Left lung (tissue), 4 donors: ENCODE measurements at regions not wholly inside any gene's neighbourhood (a gene's known extent, or its start where the extent isn't known, plus 50 kb on each side); places are given as distances from the start of the nearest gene placed in this dataset.

Experiments used
- ATAC-seq: fragments of 200-7000 bp; cut with Tn5 transposase; one replicate; pipeline ENCODE4 v1.9.1; 2020; ENCODE audit warnings: moderate library complexity
- DNase-seq, 4 donors: peaks; one replicate each; pipeline ENCODE4 v3.0.0-alpha.2; 2013 to 2020
- H3K27ac ChIP-seq, 2 donors: fragments of 200-600 bp; sonication (generic) in 1 of 2; one replicate each; pipeline versions ENCODE4 v1.5.0 to v1.8.0; 2020 to 2021
- H3K27me3 ChIP-seq, 2 donors: fragments of 200-600 bp; sonication (generic) in 1 of 2; one replicate each; pipeline versions ENCODE4 v1.5.0 to v1.8.0; 2020 to 2021
- H3K36me3 ChIP-seq, 2 donors: fragments of 200-600 bp; sonication (generic) in 1 of 2; one replicate each; pipeline versions ENCODE4 v1.5.0 to v1.8.0; 2020 to 2021
- H3K4me1 ChIP-seq, 2 donors: fragments of 200-600 bp; one replicate each; pipeline ENCODE4 v1.8.0; 2021
- H3K4me3 ChIP-seq, 2 donors: fragments of 200-600 bp; sonication (generic) in 1 of 2; one replicate each; pipeline versions ENCODE4 v1.5.0 to v1.8.0; 2020 to 2021; ENCODE audit warnings: mild to moderate bottlenecking in 1 of 2
- H3K9me3 ChIP-seq, 2 donors: fragments of 200-600 bp; sonication (generic) in 1 of 2; one replicate each; pipeline versions ENCODE4 v1.5.0 to v1.8.0; 2020 to 2021
- CTCF ChIP-seq, 2 donors: fragments of 200-600 bp; sonication (generic) in 1 of 2; IDR thresholded peaks; one replicate each; pipeline versions ENCODE4 v1.5.0 to v1.8.0; 2021; ENCODE audit warnings: antibody characterized with exemption in 2 of 2
- intact Hi-C, 2 donors: fragments of 100-400 bp; cut with DNase I; formaldehyde crosslinking; loops; one replicate each; pipeline versions ENCODE4 v1.11.2 to v1.14.2; 2022
- donor health status: DM: no; HTN: yes; CAD: no.
- donor health status: DM: no; HTN: no; CAD: no.

- DNase-seq, result no peak
- no peak overlapping the region for H3K27ac ChIP-seq
- no peak for TF ChIP-seq CTCF (IDR thresholded peaks at IDR 0.05)
- H3K4me3 ChIP-seq, result no peak overlapping the region
- H3K36me3 ChIP-seq, result no peaks in the 10 kb centered on the region
- H3K4me1 ChIP-seq, result no peaks in the 10 kb centered on the region
- H3K27me3 ChIP-seq, result no peaks in the 10 kb centered on the region
- H3K9me3 ChIP-seq, result no peaks in the 10 kb centered on the region
- intact Hi-C loops, result no loop called here
- ATAC-seq, result no peak
These were observed 84.4 kb upstream of the NUDT12 start for GRCh38 chr5:103646698-103647614.

- no peak for DNase-seq
- Histone ChIP-seq H3K4me1 (no peaks in the 10 kb centered on the region), H3K4me3 (no peak overlapping the region), H3K36me3 (no peaks in the 10 kb centered on the region), H3K27me3 (no peaks in the 10 kb centered on the region), H3K27ac (no peak overlapping the region), H3K9me3 (no peaks in the 10 kb centered on the region)
- ATAC-seq, result no peak
- no peak for TF ChIP-seq CTCF (IDR thresholded peaks at IDR 0.05)
- intact Hi-C loops, result no loop called here
These were observed 83.2 kb upstream of the NUDT12 start for GRCh38 chr5:103645816-103646215.

GRCh38 chr5:103638979-103639378 lies 76.4 kb upstream of the NUDT12 start:
- Histone ChIP-seq H3K4me3 (no peak overlapping the region), H3K36me3 (no peaks in the 10 kb centered on the region), H3K27ac (no peak overlapping the region), H3K27me3 (no peaks in the 10 kb centered on the region), H3K9me3 (no peaks in the 10 kb centered on the region), H3K4me1 (no peaks in the 10 kb centered on the region)
- no peak for DNase-seq
- no peak for ATAC-seq
- intact Hi-C loops, result no loop called here
- no peak for TF ChIP-seq CTCF (IDR thresholded peaks at IDR 0.05)

- Histone ChIP-seq H3K9me3 (no peaks in the 10 kb centered on the region), H3K4me3 (no peak overlapping the region), H3K36me3 (no peaks in the 10 kb centered on the region), H3K27me3 (no peaks in the 10 kb centered on the region), H3K4me1 (no peaks in the 10 kb centered on the region), H3K27ac (no peak overlapping the region)
- no peak for TF ChIP-seq CTCF (IDR thresholded peaks at IDR 0.05)
- DNase-seq (no peak), ATAC-seq (no peak)
- intact Hi-C loops, result no loop called here
These were observed 62.1 kb upstream of the NUDT12 start for GRCh38 chr5:103624675-103625074.

GRCh38 chr5:103624035-103624480 lies 61.5 kb upstream of the NUDT12 start:
- no peak for TF ChIP-seq CTCF (IDR thresholded peaks at IDR 0.05)
- Histone ChIP-seq H3K4me3 (no peak overlapping the region), H3K9me3 (no peaks in the 10 kb centered on the region), H3K27me3 (no peaks in the 10 kb centered on the region), H3K36me3 (no peaks in the 10 kb centered on the region), H3K4me1 (no peaks in the 10 kb centered on the region), H3K27ac (no peak overlapping the region)
- DNase-seq (peak in 2 of 4 donors; percentile 72 to 80), ATAC-seq (peak; percentile 27)
- intact Hi-C loops, result no loop called here
